Panc1 (cell line): ENCODE measurements at regions not wholly inside any gene's neighbourhood (a gene's known extent, or its start where the extent isn't known, plus 50 kb on each side); places are given as distances from the start of the nearest gene placed in this dataset.

Source experiments
- ATAC-seq: fragments of 200-7000 bp; cut with Tn5 transposase; 2 replicates; pipeline ENCODE4 v1.9.1; 2020; ENCODE audit warnings: mild to moderate bottlenecking, moderate library complexity
- BruUV-seq: library from RNA; stranded (reverse); fragments of 400-500 nt; replicated peaks from 2 replicates; lab custom pipeline; 2021; lab: Mats Ljungman, UMichigan
- CTCF ChIA-PET: fragments of 300-600 bp; sonication (Branson Sonifier 250); formaldehyde crosslinking; loops from one replicate; lab custom pipeline; 2022; ENCODE audit warnings: antibody characterized with exemption; lab: Charles Lee
- POLR2A ChIA-PET: fragments of 300-600 bp; sonication (Branson Sonifier 250); formaldehyde crosslinking; loops from one replicate; lab custom pipeline; 2022; ENCODE audit warnings: antibody characterized with exemption; lab: Charles Lee
- DNase-seq: peaks from one replicate; pipeline ENCODE4 v3.0.0-alpha.2; 2010; ENCODE audit warnings: low read depth, low spot score
- H3K27ac ChIP-seq: 2 replicates; pipeline ENCODE4 v1.5.1; 2011; ENCODE audit warnings: mild to moderate bottlenecking, low read length, inconsistent platforms
- H3K27me3 ChIP-seq: fragments of 200-500 bp; sonication (Bioruptor generic); 2 replicates; pipeline ENCODE4 v1.6.0; 2014; ENCODE audit warnings: low read length, inconsistent platforms; ENCODE audit not compliant: control insufficient read depth, insufficient read depth
- H3K36me3 ChIP-seq: fragments of 200-500 bp; sonication (Bioruptor generic); 2 replicates; pipeline ENCODE4 v1.5.1; 2014; ENCODE audit warnings: inconsistent platforms, mild to moderate bottlenecking, low read length, moderate library complexity; ENCODE audit not compliant: control insufficient read depth, insufficient read depth
- H3K4me1 ChIP-seq: 2 replicates; pipeline ENCODE4 v1.5.1; 2011; ENCODE audit warnings: inconsistent platforms, mild to moderate bottlenecking, low read length, moderate library complexity; ENCODE audit not compliant: control insufficient read depth, insufficient read depth
- H3K4me3 ChIP-seq, 2 experiments: 2 replicates each; pipeline ENCODE4 v1.5.1; 2011 to 2012; ENCODE audit warnings: low read depth in 2 of 2, low read length in 2 of 2, mild to moderate bottlenecking in 2 of 2, inconsistent platforms in 1 of 2, moderate library complexity in 1 of 2
- H3K9me3 ChIP-seq: fragments of 200-500 bp; sonication (Bioruptor generic); 2 replicates; pipeline ENCODE4 v1.5.1; 2014; ENCODE audit warnings: low read depth, mild to moderate bottlenecking, inconsistent platforms, low read length, moderate library complexity; ENCODE audit not compliant: control insufficient read depth, insufficient read depth
- POLR2AphosphoS5 ChIP-seq: IDR thresholded peaks from 2 replicates; pipeline ENCODE4 v1.6.1; 2012; ENCODE audit warnings: mild to moderate bottlenecking, low read depth, low read length, moderate library complexity
- REST ChIP-seq, 2 experiments: IDR thresholded peaks; 2 replicates each; pipeline ENCODE4 v1.6.1; 2011 to 2012; ENCODE audit warnings: low read depth in 2 of 2, control low read depth in 1 of 2, low read length in 1 of 2, mild to moderate bottlenecking in 1 of 2, moderate library complexity in 1 of 2; ENCODE audit not compliant: insufficient read depth in 1 of 2
- SIN3A ChIP-seq: IDR thresholded peaks from 2 replicates; pipeline ENCODE4 v1.6.1; 2012; ENCODE audit warnings: low read depth, mild to moderate bottlenecking, low read length, moderate library complexity, borderline replicate concordance; ENCODE audit not compliant: insufficient read depth
- TCF7L2 ChIP-seq: IDR thresholded peaks from 2 replicates; pipeline ENCODE4 v1.6.1; 2011; ENCODE audit warnings: mild to moderate bottlenecking, low read depth, low read length, inconsistent platforms
- in situ Hi-C: cut with HindIII; loops from 2 replicates; pipeline ENCODE4 v1.10.0; 2016; ENCODE audit warnings: low sequenced_read_pairs, low pct_unique_long_range_greater_than_20kb
- intact Hi-C: fragments of 100-400 bp; cut with micrococcal nuclease; formaldehyde crosslinking; loops from one replicate; pipeline ENCODE4 v1.10.0; 2022; ENCODE audit not compliant: unreplicated experiment
- TF ChIP-seq, protein P1 (sequence below): fragments of 450-650 bp; IDR thresholded peaks from 2 replicates; pipeline ENCODE4 v1.5.1; 2017; ENCODE audit warnings: mild to moderate bottlenecking

DNA sequence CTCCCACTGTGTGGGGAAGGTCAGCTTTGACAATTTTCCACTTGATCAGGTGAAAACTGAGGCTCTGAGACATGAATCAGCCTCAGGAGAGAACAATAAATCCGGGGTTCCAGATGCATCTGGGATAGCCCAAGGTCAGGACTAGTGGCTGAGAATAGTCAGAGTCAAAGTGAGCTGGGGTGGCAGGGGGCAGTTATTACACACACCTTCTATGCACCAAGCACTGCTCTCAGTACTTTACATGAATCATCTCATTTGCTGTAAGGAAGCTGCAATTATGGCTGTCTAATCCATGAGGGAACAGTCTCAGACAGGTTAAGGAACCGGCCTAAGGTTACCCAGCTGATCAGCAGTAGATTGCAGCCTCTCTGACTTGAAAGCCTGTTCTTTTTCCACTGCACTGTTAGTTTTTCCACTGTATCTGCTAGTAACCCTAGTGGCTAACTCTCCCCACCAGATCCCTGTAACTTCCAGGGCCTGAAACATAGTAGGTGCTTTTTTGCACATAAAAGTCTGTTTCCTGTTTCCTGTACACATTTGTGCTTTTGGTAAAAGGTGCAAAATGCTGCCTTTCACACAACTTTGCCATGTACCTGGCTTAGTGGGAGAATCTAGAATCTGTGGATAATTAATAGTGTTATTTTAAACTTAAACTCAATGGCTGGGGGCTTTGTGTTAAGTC, 125.9 kb downstream of the EMX2 start:
- no peaks in the 10 kb centered on the region for H3K36me3 ChIP-seq
- no peaks in the 10 kb centered on the region for H3K4me1 ChIP-seq
- no TSS peak for BruUV-seq
- ATAC-seq (no peak), DNase-seq (no peak)
- H3K27ac ChIP-seq = no peak overlapping the region
- no peaks in the 10 kb centered on the region for H3K27me3 ChIP-seq
- POLR2A ChIA-PET = no interaction called here
- CTCF ChIA-PET = no interaction called here
- no peak for TF ChIP-seq TCF7L2
- no peak for TF ChIP-seq REST (IDR thresholded peaks at IDR 0.05; ENCODE audit: insufficient read depth in 1 of 2, low read depth in 2 of 2, low read length in 1 of 2)
- no peak for TF ChIP-seq SIN3A
- TF ChIP-seq, protein P1, sequence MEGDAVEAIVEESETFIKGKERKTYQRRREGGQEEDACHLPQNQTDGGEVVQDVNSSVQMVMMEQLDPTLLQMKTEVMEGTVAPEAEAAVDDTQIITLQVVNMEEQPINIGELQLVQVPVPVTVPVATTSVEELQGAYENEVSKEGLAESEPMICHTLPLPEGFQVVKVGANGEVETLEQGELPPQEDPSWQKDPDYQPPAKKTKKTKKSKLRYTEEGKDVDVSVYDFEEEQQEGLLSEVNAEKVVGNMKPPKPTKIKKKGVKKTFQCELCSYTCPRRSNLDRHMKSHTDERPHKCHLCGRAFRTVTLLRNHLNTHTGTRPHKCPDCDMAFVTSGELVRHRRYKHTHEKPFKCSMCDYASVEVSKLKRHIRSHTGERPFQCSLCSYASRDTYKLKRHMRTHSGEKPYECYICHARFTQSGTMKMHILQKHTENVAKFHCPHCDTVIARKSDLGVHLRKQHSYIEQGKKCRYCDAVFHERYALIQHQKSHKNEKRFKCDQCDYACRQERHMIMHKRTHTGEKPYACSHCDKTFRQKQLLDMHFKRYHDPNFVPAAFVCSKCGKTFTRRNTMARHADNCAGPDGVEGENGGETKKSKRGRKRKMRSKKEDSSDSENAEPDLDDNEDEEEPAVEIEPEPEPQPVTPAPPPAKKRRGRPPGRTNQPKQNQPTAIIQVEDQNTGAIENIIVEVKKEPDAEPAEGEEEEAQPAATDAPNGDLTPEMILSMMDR = no peak
- TF ChIP-seq POLR2AphosphoS5 = no peak
- intact Hi-C loops (no loop called here), in situ Hi-C loops (no loop called here)
- H3K4me3 ChIP-seq = no peak overlapping the region
- H3K9me3 ChIP-seq = no peaks in the 10 kb centered on the region

DNA sequence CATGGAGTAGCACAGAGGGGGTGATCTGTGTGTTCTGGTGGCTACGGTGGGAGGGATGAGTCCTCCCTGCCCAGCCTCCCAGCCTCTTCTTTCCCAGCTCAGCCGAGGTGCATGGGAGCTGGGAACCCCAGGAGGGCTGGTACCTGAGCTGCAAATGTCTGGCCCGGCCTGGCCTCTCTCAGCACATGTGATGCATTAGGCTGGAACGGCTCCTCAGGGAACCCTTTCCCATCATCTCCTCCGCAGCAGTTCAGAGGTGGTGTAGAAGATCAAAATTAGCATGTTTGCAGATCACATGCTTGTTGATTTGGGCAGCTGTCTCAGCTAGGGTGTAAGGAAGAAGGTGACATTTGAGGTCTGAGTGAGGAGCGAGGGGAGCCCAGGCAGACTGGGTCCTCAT, 126.6 kb downstream of the EMX2 start:
- no peak overlapping the region for H3K4me3 ChIP-seq
- no peaks in the 10 kb centered on the region for H3K36me3 ChIP-seq
- ATAC-seq (no peak), DNase-seq (no peak)
- intact Hi-C loops (no loop called here), in situ Hi-C loops (no loop called here)
- H3K4me1 ChIP-seq = no peaks in the 10 kb centered on the region
- ChIA-PET CTCF (no interaction called here), POLR2A (no interaction called here)
- no peak overlapping the region for H3K27ac ChIP-seq
- H3K27me3 ChIP-seq = no peaks in the 10 kb centered on the region
- TF ChIP-seq TCF7L2 (no peak), REST (IDR thresholded peaks at IDR 0.05; ENCODE audit: insufficient read depth in 1 of 2, low read depth in 2 of 2, low read length in 1 of 2) (no peak), SIN3A (no peak), POLR2AphosphoS5 (no peak)
- TF ChIP-seq, protein P1 = no peak
- no peaks in the 10 kb centered on the region for H3K9me3 ChIP-seq
- no TSS peak for BruUV-seq
